Endothelial cell of umbilical vein (primary cell): ENCODE measurements at regions not wholly inside any gene's neighbourhood (a gene's known extent, or its start where the extent isn't known, plus 50 kb on each side); places are given as distances from the start of the nearest gene placed in this dataset.

Experiments used
- BruUV-seq: library from RNA; stranded (reverse); fragments of 400-500 nt; replicated peaks from 2 replicates; lab custom pipeline; 2021; lab: Mats Ljungman, UMichigan
- CTCF ChIA-PET: fragments of 300-600, 350-600 bp; sonication (Branson Sonifier 250); formaldehyde crosslinking; loops from one replicate; lab custom pipeline; 2021; ENCODE audit warnings: antibody characterized with exemption, inconsistent platforms; lab: Charles Lee
- POLR2A ChIA-PET: fragments of 300-600, 350-600 bp; sonication (Branson Sonifier 250); formaldehyde crosslinking; loops from one replicate; lab custom pipeline; 2021; ENCODE audit warnings: antibody characterized with exemption, inconsistent platforms; lab: Charles Lee
- DNase-seq: peaks from one replicate; pipeline ENCODE4 v3.0.0-alpha.2; 2011; ENCODE audit warnings: low read depth, low spot score
- FAIRE-seq: peaks from 2 replicates; lab custom pipeline; 2011; peaks lifted over from hg19 to GRCh38; lab: Jason Lieb, UNC
- H2AFZ ChIP-seq: 2 replicates; pipeline ENCODE4 v1.6.0; 2012; ENCODE audit warnings: low read depth, low read length, control low read depth, inconsistent platforms
- H3K27ac ChIP-seq: 2 replicates; pipeline ENCODE4 v1.5.1; 2011; ENCODE audit warnings: low read depth, mild to moderate bottlenecking, control low read depth, low read length, moderate library complexity; ENCODE audit not compliant: insufficient read depth
- H3K27me3 ChIP-seq, 2 experiments: 2 replicates each; pipeline versions ENCODE4 v1.6.0 to v1.6.1; 2011; ENCODE audit warnings: low read length in 2 of 2, mixed read lengths in 1 of 2; ENCODE audit not compliant: control insufficient read depth in 2 of 2, insufficient read depth in 2 of 2
- H3K36me3 ChIP-seq, 2 experiments: 2 replicates in 1 of 2; 3 replicates in 1 of 2; pipeline ENCODE4 v1.5.1; 2011; ENCODE audit warnings: low read length in 2 of 2, mild to moderate bottlenecking in 1 of 2, moderate library complexity in 1 of 2; ENCODE audit not compliant: control insufficient read depth in 2 of 2, insufficient read depth in 2 of 2; ENCODE audit errors: extremely low read depth in 1 of 2
- H3K4me1 ChIP-seq: 3 replicates; pipeline ENCODE4 v1.5.1; 2011; ENCODE audit warnings: mild to moderate bottlenecking, low read length; ENCODE audit not compliant: control insufficient read depth, insufficient read depth; ENCODE audit errors: extremely low read depth
- H3K4me2 ChIP-seq: 2 replicates; pipeline ENCODE4 v1.6.1; 2011; ENCODE audit warnings: low read length, control low read depth, mixed read lengths; ENCODE audit not compliant: insufficient read depth
- H3K4me3 ChIP-seq, 3 experiments: fragments of 200-600 bp in 1 of 3; sonication (generic), shearing (Covaris generic) in 1 of 3; replicated peaks in 1 of 3; 2 replicates each; pipeline ENCODE4 v1.5.1; 2011 to 2016; ENCODE audit warnings: control low read depth in 3 of 3, low read length in 3 of 3, mild to moderate bottlenecking in 2 of 3, inconsistent platforms in 1 of 3, low read depth in 1 of 3, moderate library complexity in 1 of 3; ENCODE audit not compliant: insufficient read depth in 1 of 3
- H3K79me2 ChIP-seq: 2 replicates; pipeline ENCODE4 v1.6.0; 2012; ENCODE audit warnings: low read length, inconsistent platforms; ENCODE audit not compliant: control insufficient read depth, insufficient read depth
- H3K9ac ChIP-seq: replicated peaks from 2 replicates; pipeline ENCODE3; 2011; ENCODE audit warnings: low read length, control low read depth; ENCODE audit not compliant: insufficient read depth; ENCODE audit errors: extremely low read depth
- H3K9me1 ChIP-seq: replicated peaks from 3 replicates; pipeline ENCODE4 v1.6.0; 2011; ENCODE audit warnings: mild to moderate bottlenecking, low read length; ENCODE audit not compliant: control insufficient read depth, insufficient read depth; ENCODE audit errors: extremely low read depth
- H3K9me3 ChIP-seq: replicated peaks from 2 replicates; pipeline ENCODE4 v1.5.1; 2012; ENCODE audit warnings: low read length, inconsistent platforms; ENCODE audit not compliant: control insufficient read depth, insufficient read depth
- H4K20me1 ChIP-seq: replicated peaks from 2 replicates; pipeline ENCODE3; 2011; ENCODE audit warnings: mild to moderate bottlenecking, low read length; ENCODE audit not compliant: control insufficient read depth, insufficient read depth; ENCODE audit errors: extremely low read depth
- CTCF ChIP-seq, 2 donors: IDR thresholded peaks; 1 replicate in 1 of 2; 2 replicates in 1 of 2; pipeline ENCODE4 v1.5.1; 2011; ENCODE audit warnings: low read length in 2 of 2, mild to moderate bottlenecking in 2 of 2, moderate library complexity in 2 of 2, control low read depth in 1 of 2, inconsistent platforms in 1 of 2, low read depth in 1 of 2; ENCODE audit not compliant: insufficient read depth in 1 of 2; ENCODE audit errors: extremely low read depth in 1 of 2
- FOS ChIP-seq: IDR thresholded peaks from 2 replicates; pipeline ENCODE4 v1.6.1; 2011; ENCODE audit warnings: mild to moderate bottlenecking, low read length, moderate library complexity, borderline replicate concordance; ENCODE audit not compliant: insufficient read depth
- GATA2 ChIP-seq: IDR thresholded peaks from 2 replicates; pipeline ENCODE4 v1.7.0; 2011; ENCODE audit warnings: low read depth, mild to moderate bottlenecking, moderate library complexity, mixed read lengths, low read length; ENCODE audit not compliant: insufficient read length, insufficient read depth
- JUN ChIP-seq: IDR thresholded peaks from 2 replicates; pipeline ENCODE4 v1.6.1; 2011; ENCODE audit warnings: borderline replicate concordance, low read depth; ENCODE audit not compliant: insufficient read length, insufficient read depth
- MAX ChIP-seq: IDR thresholded peaks from 2 replicates; pipeline ENCODE4 v1.6.1; 2011; ENCODE audit not compliant: insufficient read depth, insufficient read length
- MYC ChIP-seq: IDR thresholded peaks from one replicate; pipeline ENCODE4 v1.6.1; 2011; ENCODE audit warnings: mild to moderate bottlenecking, low read depth, low read length
- POLR2A ChIP-seq: IDR thresholded peaks from 2 replicates; pipeline ENCODE4 v1.6.1; 2012; ENCODE audit warnings: low read depth, mild to moderate bottlenecking, control low read depth, low read length
- dilution Hi-C: fragments of 300-500 bp; cut with MboI; formaldehyde crosslinking; loops from one replicate; pipeline ENCODE4 v1.15.0; 2019; ENCODE audit warnings: low sequenced_read_pairs; ENCODE audit not compliant: extremely low pct_ligation_motif_present
- intact Hi-C: fragments of 100-400 bp; cut with micrococcal nuclease; formaldehyde crosslinking; loops from one replicate; pipeline ENCODE4 v1.10.0; 2022

- ChIA-PET POLR2A (no interaction called here), CTCF (interaction anchor here (0.7 to 2.1 kb wide), 4 partner anchors 12 to 148 kb away, joined by 3 to 6 read pairs (median 4); no protein-coding TSS in a partner anchor)
These were observed 63.3 kb upstream of the ZFAND5 start for GRCh38 chr9:72428329-72428728.

More at GRCh38 chr9:72428329-72428728, 63.3 kb upstream of the ZFAND5 start:
- H3K36me3 ChIP-seq, result no peaks in the 10 kb centered on the region
- H3K4me2 ChIP-seq, result peak overlapping the region; percentile 22
- H3K9me3 ChIP-seq, result no peaks in the 10 kb centered on the region
- H3K27me3 ChIP-seq, result no peaks in the 10 kb centered on the region
- H3K27ac ChIP-seq, result no peak overlapping the region
- intact Hi-C loops, result no loop called here
- no peak for FAIRE-seq
- TF ChIP-seq MYC (no peak), POLR2A (no peak), JUN (no peak), MAX (no peak), FOS (peak; percentile 15), CTCF (IDR thresholded peaks at IDR 0.05; ENCODE audit: extremely low read depth in 1 of 2, insufficient read depth in 1 of 2, low read depth in 1 of 2, low read length in 2 of 2) (no peak), GATA2 (peak; percentile 20)
- peak; percentile 55 for DNase-seq
- H3K4me3 ChIP-seq, result no peak overlapping the region
- H3K79me2 ChIP-seq, result no peaks in the 10 kb centered on the region
- H3K9ac ChIP-seq, result no peak overlapping the region
- dilution Hi-C loops, result no loop called here
- H4K20me1 ChIP-seq, result no peaks in the 10 kb centered on the region
- H3K9me1 ChIP-seq, result no peaks in the 10 kb centered on the region
- no peaks in the 10 kb centered on the region for H3K4me1 ChIP-seq
- no TSS peak for BruUV-seq
- H2AFZ ChIP-seq, result peak overlapping the region; percentile 35
